ENCODE measurements at regions not wholly inside any gene's neighbourhood (a gene's known extent, or its start where the extent isn't known, plus 50 kb on each side); places are given as distances from the start of the nearest gene placed in this dataset.

- intact Hi-C loops (cut with DNase I): no loop called here
Measured at GRCh38 chr3:102570511-102570910, 135.7 kb downstream of the ZPLD1 start.

GRCh38 chr3:102571006-102571405 lies 136.2 kb downstream of the ZPLD1 start:
- H3K27ac ChIP-seq: no peak overlapping the region
- no peak for TF ChIP-seq POLR2A (IDR thresholded peaks at IDR 0.05)
- TF ChIP-seq CTCF (IDR thresholded peaks at IDR 0.05): no peak
- H3K27me3 ChIP-seq: no peaks in the 10 kb centered on the region
- 95 to 100% methylated on average over 1 of the region's 1 CpG for WGBS, 2 donors
- DNase-seq: no peak
- no peak overlapping the region for H3K4me3 ChIP-seq (replicated peaks in 1 of 3)
- intact Hi-C loops (cut with DNase I): no loop called here
- H3K36me3 ChIP-seq: no peaks in the 10 kb centered on the region
- H3K9me3 ChIP-seq: no peaks in the 10 kb centered on the region
- no peaks in the 10 kb centered on the region for H3K4me1 ChIP-seq

More at GRCh38 chr3:102570511-102570910, 135.7 kb downstream of the ZPLD1 start:
- TF ChIP-seq POLR2A (IDR thresholded peaks at IDR 0.05) (no peak), CTCF (IDR thresholded peaks at IDR 0.05) (no peak)
- no peak for DNase-seq
- H3K27ac ChIP-seq: no peak overlapping the region
- no peaks in the 10 kb centered on the region for H3K27me3 ChIP-seq
- WGBS, 2 donors: 65 to 70% methylated on average over 2 of the region's 2 CpGs
- no peaks in the 10 kb centered on the region for H3K4me1 ChIP-seq
- no peaks in the 10 kb centered on the region for H3K9me3 ChIP-seq
- no peak overlapping the region for H3K4me3 ChIP-seq (replicated peaks in 1 of 3)
- no peaks in the 10 kb centered on the region for H3K36me3 ChIP-seq

- intact Hi-C loops (cut with DNase I): no loop called here
Measured at GRCh38 chr3:102571720-102572384, 137.0 kb downstream of the ZPLD1 start.

GRCh38 chr3:102573483-102574028 lies 138.7 kb downstream of the ZPLD1 start:
- WGBS, 2 donors: 46 to 48% methylated on average over 3 of the region's 3 CpGs
- H3K27ac ChIP-seq: no peak overlapping the region
- intact Hi-C loops (cut with DNase I): no loop called here
- DNase-seq: no peak
- TF ChIP-seq CTCF (IDR thresholded peaks at IDR 0.05) (no peak), POLR2A (IDR thresholded peaks at IDR 0.05) (no peak)
- no peak overlapping the region for H3K4me3 ChIP-seq (replicated peaks in 1 of 3)
- no peaks in the 10 kb centered on the region for H3K27me3 ChIP-seq
- no peaks in the 10 kb centered on the region for H3K9me3 ChIP-seq
- no peaks in the 10 kb centered on the region for H3K36me3 ChIP-seq
- H3K4me1 ChIP-seq: no peaks in the 10 kb centered on the region

More at GRCh38 chr3:102571720-102572384, 137.0 kb downstream of the ZPLD1 start:
- Histone ChIP-seq H3K27me3 (no peaks in the 10 kb centered on the region), H3K36me3 (no peaks in the 10 kb centered on the region), H3K9me3 (no peaks in the 10 kb centered on the region), H3K4me1 (no peaks in the 10 kb centered on the region), H3K4me3 (replicated peaks in 1 of 3) (no peak overlapping the region), H3K27ac (no peak overlapping the region)
- TF ChIP-seq CTCF (IDR thresholded peaks at IDR 0.05): no peak
- no peak for TF ChIP-seq POLR2A (IDR thresholded peaks at IDR 0.05)
- no peak for DNase-seq
- WGBS, 2 donors: 93 to 95% methylated on average over 2 of the region's 2 CpGs

GRCh38 chr3:102574355-102574754 lies 139.5 kb downstream of the ZPLD1 start:
- Histone ChIP-seq H3K27me3 (no peaks in the 10 kb centered on the region), H3K4me1 (no peaks in the 10 kb centered on the region), H3K4me3 (replicated peaks in 1 of 3) (no peak overlapping the region), H3K27ac (no peak overlapping the region), H3K36me3 (no peaks in the 10 kb centered on the region), H3K9me3 (no peaks in the 10 kb centered on the region)
- 73 to 81% methylated on average over 6 of the region's 6 CpGs for WGBS, 2 donors
- TF ChIP-seq CTCF (IDR thresholded peaks at IDR 0.05) (no peak), POLR2A (IDR thresholded peaks at IDR 0.05) (no peak)
- no peak for DNase-seq
- intact Hi-C loops (cut with DNase I): no loop called here
